ENCODE measurements at regions not wholly inside any gene's neighbourhood (a gene's known extent, or its start where the extent isn't known, plus 50 kb on each side); places are given as distances from the start of the nearest gene placed in this dataset.

- Histone ChIP-seq H3K4me1 (replicated peaks in 1 of 2) (no peaks in the 10 kb centered on the region), H3K27ac (no peak overlapping the region), H3K4me3 (no peak overlapping the region), H3K9me3 (replicated peaks in 1 of 3) (no peaks in the 10 kb centered on the region), H3K27me3 (no peaks in the 10 kb centered on the region), H3K36me3 (replicated peaks in 1 of 2) (no peaks in the 10 kb centered on the region)
- WGBS, 4 donors: 86 to 90% (median 89%) methylated on average over 5 of the region's 5 CpGs
- DNase-seq: no peak
- TF ChIP-seq POLR2A (IDR thresholded peaks at IDR 0.05) (no peak), CTCF (IDR thresholded peaks at IDR 0.05) (no peak)
- intact Hi-C loops (cut with DNase I): no loop called here
These were observed 367.2 kb downstream of the FGFR2 start for GRCh38 chr10:121231079-121231478.

- no peak overlapping the region for H3K4me3 ChIP-seq
- TF ChIP-seq POLR2A (IDR thresholded peaks at IDR 0.05) (no peak), CTCF (IDR thresholded peaks at IDR 0.05) (no peak)
- no peaks in the 10 kb centered on the region for H3K27me3 ChIP-seq
- WGBS, 4 donors: 85 to 95% (median 88%) methylated on average over 10 of the region's 10 CpGs
- H3K4me1 ChIP-seq (replicated peaks in 1 of 2): no peaks in the 10 kb centered on the region
- no peak overlapping the region for H3K27ac ChIP-seq
- H3K9me3 ChIP-seq (replicated peaks in 1 of 3): no peaks in the 10 kb centered on the region
- no peak for DNase-seq
- no peaks in the 10 kb centered on the region for H3K36me3 ChIP-seq (replicated peaks in 1 of 2)
- intact Hi-C loops (cut with DNase I): no loop called here
These were observed 365.8 kb downstream of the FGFR2 start for GRCh38 chr10:121232494-121232893.

- WGBS, 4 donors: 89 to 95% (median 91%) methylated on average over 2 of the region's 2 CpGs
- no peaks in the 10 kb centered on the region for H3K9me3 ChIP-seq (replicated peaks in 1 of 3)
- TF ChIP-seq POLR2A (IDR thresholded peaks at IDR 0.05) (no peak), CTCF (IDR thresholded peaks at IDR 0.05) (no peak)
- no peaks in the 10 kb centered on the region for H3K27me3 ChIP-seq
- H3K4me1 ChIP-seq (replicated peaks in 1 of 2): no peaks in the 10 kb centered on the region
- intact Hi-C loops (cut with DNase I): no loop called here
- no peak overlapping the region for H3K27ac ChIP-seq
- no peak for DNase-seq
- no peaks in the 10 kb centered on the region for H3K36me3 ChIP-seq (replicated peaks in 1 of 2)
- H3K4me3 ChIP-seq: no peak overlapping the region
These were observed 362.6 kb downstream of the FGFR2 start for GRCh38 chr10:121235692-121236091.

GRCh38 chr10:121236621-121237020 lies 361.6 kb downstream of the FGFR2 start:
- H3K9me3 ChIP-seq (replicated peaks in 1 of 3): no peaks in the 10 kb centered on the region
- no peak for DNase-seq
- WGBS, 4 donors: 78 to 87% (median 84%) methylated on average over 4 of the region's 4 CpGs
- no peak overlapping the region for H3K4me3 ChIP-seq
- H3K4me1 ChIP-seq (replicated peaks in 1 of 2): no peaks in the 10 kb centered on the region
- no peaks in the 10 kb centered on the region for H3K36me3 ChIP-seq (replicated peaks in 1 of 2)
- no peak overlapping the region for H3K27ac ChIP-seq
- H3K27me3 ChIP-seq: no peaks in the 10 kb centered on the region
- intact Hi-C loops (cut with DNase I): no loop called here
- no peak for TF ChIP-seq CTCF (IDR thresholded peaks at IDR 0.05)
- TF ChIP-seq POLR2A (IDR thresholded peaks at IDR 0.05): no peak
